ENCODE measurements at regions not wholly inside any gene's neighbourhood (a gene's known extent, or its start where the extent isn't known, plus 50 kb on each side); places are given as distances from the start of the nearest gene placed in this dataset.

DNA sequence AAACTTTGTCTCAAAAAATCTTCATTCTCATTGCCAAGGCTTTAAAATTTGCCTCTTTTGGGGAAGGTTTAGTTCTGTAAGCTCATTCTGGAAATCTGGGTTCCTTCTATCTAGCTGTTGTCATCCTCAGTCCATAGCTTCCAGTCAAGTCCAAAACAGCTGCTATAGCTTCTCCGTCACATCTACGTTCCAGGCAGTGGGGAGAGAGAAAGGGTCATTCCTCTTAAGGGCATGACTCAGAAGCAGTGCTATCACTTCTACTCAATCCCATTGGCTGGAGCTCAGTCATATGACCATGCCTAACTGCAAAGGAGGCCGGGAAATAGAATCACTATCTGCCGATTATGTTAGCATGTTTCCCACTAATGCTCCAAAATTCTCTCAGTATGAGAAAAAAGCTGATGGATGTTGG, 141.4 kb upstream of the PTPN1 start:
- Mint-ChIP-seq H3K4me3 (no peak overlapping the region), H3K27me3 (ENCODE audit: insufficient read depth) (peaks cover 7% of the 10 kb centered on the region; the same call in 1 of the 2 replicates), H3K36me3 (ENCODE audit: low read depth) (no peaks in the 10 kb centered on the region), H3K27ac (no peak overlapping the region), H3K4me1 (ENCODE audit: low read depth) (peaks cover 25% of the 10 kb centered on the region), H3K9me3 (no peaks in the 10 kb centered on the region)
- TF ChIP-seq, protein P1, sequence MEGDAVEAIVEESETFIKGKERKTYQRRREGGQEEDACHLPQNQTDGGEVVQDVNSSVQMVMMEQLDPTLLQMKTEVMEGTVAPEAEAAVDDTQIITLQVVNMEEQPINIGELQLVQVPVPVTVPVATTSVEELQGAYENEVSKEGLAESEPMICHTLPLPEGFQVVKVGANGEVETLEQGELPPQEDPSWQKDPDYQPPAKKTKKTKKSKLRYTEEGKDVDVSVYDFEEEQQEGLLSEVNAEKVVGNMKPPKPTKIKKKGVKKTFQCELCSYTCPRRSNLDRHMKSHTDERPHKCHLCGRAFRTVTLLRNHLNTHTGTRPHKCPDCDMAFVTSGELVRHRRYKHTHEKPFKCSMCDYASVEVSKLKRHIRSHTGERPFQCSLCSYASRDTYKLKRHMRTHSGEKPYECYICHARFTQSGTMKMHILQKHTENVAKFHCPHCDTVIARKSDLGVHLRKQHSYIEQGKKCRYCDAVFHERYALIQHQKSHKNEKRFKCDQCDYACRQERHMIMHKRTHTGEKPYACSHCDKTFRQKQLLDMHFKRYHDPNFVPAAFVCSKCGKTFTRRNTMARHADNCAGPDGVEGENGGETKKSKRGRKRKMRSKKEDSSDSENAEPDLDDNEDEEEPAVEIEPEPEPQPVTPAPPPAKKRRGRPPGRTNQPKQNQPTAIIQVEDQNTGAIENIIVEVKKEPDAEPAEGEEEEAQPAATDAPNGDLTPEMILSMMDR (IDR thresholded peaks at IDR 0.05), result no peak
- no peak for DNase-seq

DNA sequence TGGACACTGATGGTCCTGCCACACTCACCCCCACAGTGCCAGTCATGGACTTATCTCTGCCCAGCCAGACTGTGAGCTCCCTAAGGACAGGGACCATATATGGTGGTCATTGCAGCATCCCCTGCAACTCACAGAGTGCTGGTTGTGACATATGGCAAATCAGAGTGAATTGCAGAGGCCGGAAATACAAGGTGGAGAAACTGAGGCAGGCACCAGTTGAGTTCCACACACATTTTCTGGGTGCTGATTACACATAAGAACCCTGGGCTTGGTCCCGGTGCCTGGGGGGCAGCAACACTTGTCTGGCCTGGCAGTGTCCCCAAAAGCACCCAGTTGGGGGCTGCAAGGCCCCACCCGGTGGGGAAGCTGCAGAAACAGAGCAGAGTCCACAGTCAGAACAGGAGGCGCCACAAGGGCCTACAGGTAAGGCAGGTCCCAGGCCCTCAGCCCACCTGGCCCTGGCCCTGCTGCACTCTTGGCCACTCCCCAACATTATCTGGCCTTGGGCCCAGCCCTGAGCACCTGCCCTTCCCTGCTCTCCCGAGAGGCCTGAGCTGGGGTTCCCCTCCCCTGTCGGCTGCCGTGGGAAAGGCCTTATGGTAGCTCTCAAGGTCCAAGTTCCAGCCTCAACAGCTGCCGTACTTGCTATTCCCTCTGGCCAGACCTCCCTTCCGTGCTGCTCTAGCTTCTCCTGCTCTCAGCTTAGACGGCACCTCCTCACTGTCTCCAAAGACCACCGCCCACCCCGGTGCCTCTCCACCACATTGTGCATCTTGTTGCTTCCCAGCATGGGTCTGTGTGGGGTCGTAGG, 140.8 kb upstream of the PTPN1 start:
- Mint-ChIP-seq H3K27me3 (ENCODE audit: insufficient read depth) (peaks cover 5% of the 10 kb centered on the region; the same call in 1 of the 2 replicates), H3K4me3 (no peak overlapping the region), H3K9me3 (no peaks in the 10 kb centered on the region), H3K4me1 (ENCODE audit: low read depth) (peaks cover 28% of the 10 kb centered on the region), H3K27ac (no peak overlapping the region), H3K36me3 (ENCODE audit: low read depth) (no peaks in the 10 kb centered on the region)
- DNase-seq, result no peak
- TF ChIP-seq, protein P1 (IDR thresholded peaks at IDR 0.05), result no peak

DNA sequence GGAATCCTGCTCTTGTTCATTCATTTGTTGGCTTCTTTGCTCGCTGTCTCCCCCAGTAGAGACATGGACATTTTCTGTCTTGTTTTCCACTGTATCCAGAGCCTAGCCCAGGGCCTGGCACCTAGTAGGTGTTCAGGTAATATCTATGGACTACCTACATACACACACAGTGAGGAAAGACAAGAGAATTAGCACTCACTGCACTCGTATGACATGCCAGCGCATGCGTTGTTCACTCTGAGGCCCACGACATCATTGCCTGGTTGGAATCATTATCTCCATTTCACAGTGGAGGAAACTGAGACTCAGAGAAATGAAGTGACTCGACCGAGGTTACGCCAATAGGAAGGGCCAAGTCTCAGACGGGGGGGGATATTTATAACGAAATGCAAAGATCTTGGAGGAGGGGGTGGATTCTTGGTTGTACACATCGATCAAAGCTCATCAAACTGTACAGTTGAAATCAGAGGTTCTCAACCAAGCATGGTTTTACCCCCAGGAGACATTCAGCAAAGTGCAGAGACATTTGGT, 140.1 kb upstream of the PTPN1 start:
- H3K27me3 Mint-ChIP-seq (ENCODE audit: insufficient read depth), result peaks cover 5% of the 10 kb centered on the region; the same call in 1 of the 2 replicates
- TF ChIP-seq, protein P1 (IDR thresholded peaks at IDR 0.05), result no peak
- no peak for DNase-seq
- no peak overlapping the region for H3K4me3 Mint-ChIP-seq
- H3K4me1 Mint-ChIP-seq (ENCODE audit: low read depth), result peaks cover 28% of the 10 kb centered on the region
- no peaks in the 10 kb centered on the region for H3K36me3 Mint-ChIP-seq (ENCODE audit: low read depth)
- no peak overlapping the region for H3K27ac Mint-ChIP-seq
- H3K9me3 Mint-ChIP-seq, result no peaks in the 10 kb centered on the region

GRCh38 chr20:50371878-50372769, 138.1 kb upstream of the PTPN1 start:
- DNase-seq, result no peak
- no peak overlapping the region for H3K27ac Mint-ChIP-seq
- H3K27me3 Mint-ChIP-seq (ENCODE audit: insufficient read depth), result peaks cover 3% of the 10 kb centered on the region; the same call in 1 of the 2 replicates
- no peak overlapping the region for H3K4me3 Mint-ChIP-seq
- peaks cover 25% of the 10 kb centered on the region for H3K4me1 Mint-ChIP-seq (ENCODE audit: low read depth)
- H3K9me3 Mint-ChIP-seq, result no peaks in the 10 kb centered on the region
- H3K36me3 Mint-ChIP-seq (ENCODE audit: low read depth), result no peaks in the 10 kb centered on the region
- TF ChIP-seq, protein P1 (IDR thresholded peaks at IDR 0.05), result no peak

DNA sequence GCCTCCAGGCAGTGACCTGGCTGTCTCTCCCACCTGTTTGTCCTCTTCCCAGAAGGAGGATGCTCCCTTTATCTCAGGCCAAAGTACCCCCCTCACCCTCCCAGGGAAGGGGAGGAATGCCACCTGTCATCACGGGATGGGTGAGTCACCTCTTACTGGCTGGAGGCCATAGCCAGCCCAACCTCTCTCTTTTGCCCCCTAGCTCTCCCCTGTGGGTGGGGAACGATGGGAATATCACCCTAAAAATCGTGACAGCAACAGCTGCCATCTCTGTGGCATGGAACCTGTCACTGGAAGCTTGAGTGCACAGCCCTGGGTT, 137.5 kb upstream of the PTPN1 start:
- Mint-ChIP-seq H3K4me1 (ENCODE audit: low read depth) (peaks cover 31% of the 10 kb centered on the region), H3K27me3 (ENCODE audit: insufficient read depth) (peaks cover 3% of the 10 kb centered on the region; the same call in 1 of the 2 replicates), H3K9me3 (no peaks in the 10 kb centered on the region), H3K27ac (no peak overlapping the region), H3K4me3 (no peak overlapping the region), H3K36me3 (ENCODE audit: low read depth) (no peaks in the 10 kb centered on the region)
- DNase-seq, result no peak
- TF ChIP-seq, protein P1 (IDR thresholded peaks at IDR 0.05), result no peak

Data from HFFc6 (cell line).